GM18870 (cell line): ENCODE measurements at regions not wholly inside any gene's neighbourhood (a gene's known extent, or its start where the extent isn't known, plus 50 kb on each side); places are given as distances from the start of the nearest gene placed in this dataset.

Experiments used
- ATAC-seq: cut with Tn5 transposase; IDR thresholded peaks from one replicate; pipeline ENCODE4 v1.9.1; 2021; ENCODE audit warnings: moderate library complexity; ENCODE audit not compliant: unreplicated experiment

- no peak for ATAC-seq
Observed at GRCh38 chr17:33473061-33473460, 180.0 kb upstream of the ASIC2 start.

GRCh38 chr17:33474789-33475188, 181.7 kb upstream of the ASIC2 start:
- ATAC-seq: no peak

GRCh38 chr17:33475594-33475993, 182.5 kb upstream of the ASIC2 start:
- ATAC-seq: no peak

GRCh38 chr17:33481652-33482051, 188.6 kb upstream of the ASIC2 start:
- no peak for ATAC-seq

- no peak for ATAC-seq
Observed at GRCh38 chr17:33482636-33483035, 189.5 kb upstream of the ASIC2 start.

- no peak for ATAC-seq
Observed at GRCh38 chr17:33484559-33484958, 191.5 kb upstream of the ASIC2 start.

GRCh38 chr17:33486135-33486885, 193.2 kb upstream of the ASIC2 start:
- no peak for ATAC-seq

- no peak for ATAC-seq
Observed at GRCh38 chr17:33487187-33487879, 194.2 kb upstream of the ASIC2 start.

- ATAC-seq: no peak
Observed at GRCh38 chr17:33491871-33492481, 198.9 kb upstream of the ASIC2 start.

GRCh38 chr17:33492731-33493265, 199.7 kb upstream of the ASIC2 start:
- ATAC-seq: no peak

- no peak for ATAC-seq
Observed at GRCh38 chr17:33493566-33493965, 200.5 kb upstream of the ASIC2 start.

GRCh38 chr17:33494151-33494550, 201.1 kb upstream of the ASIC2 start:
- no peak for ATAC-seq

GRCh38 chr17:33497623-33498022, 204.5 kb upstream of the ASIC2 start:
- no peak for ATAC-seq

- ATAC-seq: no peak
Observed at GRCh38 chr17:33498069-33498468, 205.0 kb upstream of the ASIC2 start.

GRCh38 chr17:33499040-33499439, 205.9 kb upstream of the ASIC2 start:
- ATAC-seq: no peak

GRCh38 chr17:33500151-33500550, 207.1 kb upstream of the ASIC2 start:
- no peak for ATAC-seq

GRCh38 chr17:33501185-33501584, 208.1 kb upstream of the ASIC2 start:
- ATAC-seq: no peak

- no peak for ATAC-seq
Observed at GRCh38 chr17:33504571-33504970, 211.5 kb upstream of the ASIC2 start.

GRCh38 chr17:33506889-33507650, 214.0 kb upstream of the ASIC2 start:
- no peak for ATAC-seq

- ATAC-seq: no peak
Observed at GRCh38 chr17:33508215-33508614, 215.1 kb upstream of the ASIC2 start.

- ATAC-seq: no peak
Observed at GRCh38 chr17:33509331-33509730, 216.2 kb upstream of the ASIC2 start.
